ENCODE measurements at regions not wholly inside any gene's neighbourhood (a gene's known extent, or its start where the extent isn't known, plus 50 kb on each side); places are given as distances from the start of the nearest gene placed in this dataset.
"Not testable (repeated sequence)": the region's sequence is repeated elsewhere in the genome, so short reads cannot be mapped to it uniquely, and the experiment has no call there.

DNA sequence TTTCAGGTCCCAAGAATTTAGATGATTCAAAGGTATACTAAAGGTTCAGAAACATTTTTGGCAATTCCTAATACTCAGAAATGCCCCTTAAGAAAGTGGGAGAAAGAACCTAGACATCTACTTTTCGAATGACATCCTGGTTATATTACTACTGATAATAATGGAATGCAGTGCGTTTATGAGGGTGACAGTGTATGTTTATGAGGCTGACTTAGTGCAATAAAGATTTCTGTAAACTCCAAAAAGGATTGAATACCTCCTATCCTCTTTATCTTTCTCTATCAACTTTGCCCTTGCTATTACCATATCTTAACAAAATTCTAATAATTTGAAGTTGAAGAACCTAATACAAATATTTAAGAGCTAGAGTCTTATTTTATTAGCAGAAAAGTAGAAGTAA lies 348.9 kb upstream of the EPHA6 start:
- no peak overlapping the region for H3K4me3 ChIP-seq

DNA sequence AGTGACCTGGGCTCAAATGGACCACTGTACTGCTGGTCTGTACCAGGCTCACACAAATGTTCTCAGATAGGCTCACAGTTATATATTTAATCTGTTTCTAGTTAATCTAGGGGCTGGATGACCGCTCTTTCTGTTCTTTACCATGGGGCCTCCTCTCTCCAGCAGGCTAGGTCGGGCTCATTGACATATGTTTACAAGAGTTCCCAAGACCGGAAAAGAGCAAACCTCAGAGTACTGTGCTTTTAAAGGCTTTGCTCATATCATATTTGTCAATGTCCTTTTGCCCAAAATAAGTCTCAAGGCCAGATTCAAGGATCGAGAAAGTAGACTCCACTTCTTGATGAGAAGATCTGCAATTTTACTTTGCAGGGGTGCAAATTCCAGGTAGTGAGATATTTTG lies 348.0 kb upstream of the EPHA6 start:
- TF ChIP-seq, protein P1, sequence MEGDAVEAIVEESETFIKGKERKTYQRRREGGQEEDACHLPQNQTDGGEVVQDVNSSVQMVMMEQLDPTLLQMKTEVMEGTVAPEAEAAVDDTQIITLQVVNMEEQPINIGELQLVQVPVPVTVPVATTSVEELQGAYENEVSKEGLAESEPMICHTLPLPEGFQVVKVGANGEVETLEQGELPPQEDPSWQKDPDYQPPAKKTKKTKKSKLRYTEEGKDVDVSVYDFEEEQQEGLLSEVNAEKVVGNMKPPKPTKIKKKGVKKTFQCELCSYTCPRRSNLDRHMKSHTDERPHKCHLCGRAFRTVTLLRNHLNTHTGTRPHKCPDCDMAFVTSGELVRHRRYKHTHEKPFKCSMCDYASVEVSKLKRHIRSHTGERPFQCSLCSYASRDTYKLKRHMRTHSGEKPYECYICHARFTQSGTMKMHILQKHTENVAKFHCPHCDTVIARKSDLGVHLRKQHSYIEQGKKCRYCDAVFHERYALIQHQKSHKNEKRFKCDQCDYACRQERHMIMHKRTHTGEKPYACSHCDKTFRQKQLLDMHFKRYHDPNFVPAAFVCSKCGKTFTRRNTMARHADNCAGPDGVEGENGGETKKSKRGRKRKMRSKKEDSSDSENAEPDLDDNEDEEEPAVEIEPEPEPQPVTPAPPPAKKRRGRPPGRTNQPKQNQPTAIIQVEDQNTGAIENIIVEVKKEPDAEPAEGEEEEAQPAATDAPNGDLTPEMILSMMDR (IDR thresholded peaks at IDR 0.05): no peak
- Histone ChIP-seq H3K27ac (no peak overlapping the region), H3K27me3 (replicated peaks; ENCODE audit: insufficient read depth) (no peaks in the 10 kb centered on the region), H3K36me3 (no peaks in the 10 kb centered on the region), H3K9me3 (no peaks in the 10 kb centered on the region), H3K4me1 (ENCODE audit: control insufficient read depth in 1 of 2, low read depth in 2 of 2) (no peaks in the 10 kb centered on the region), H3K4me3 (no peak overlapping the region)
- DNase-seq (ENCODE audit: low spot score) (no peak), ATAC-seq (ENCODE audit: insufficient number of reproducible peaks, low FRiP score, low read depth) (no peak)

More for the DNA sequence above, 348.9 kb upstream of the EPHA6 start:
- no peaks in the 10 kb centered on the region for H3K4me1 ChIP-seq (ENCODE audit: control insufficient read depth in 1 of 2, low read depth in 2 of 2)
- no peaks in the 10 kb centered on the region for H3K27me3 ChIP-seq (replicated peaks; ENCODE audit: insufficient read depth)
- DNase-seq (ENCODE audit: low spot score): no peak
- no peaks in the 10 kb centered on the region for H3K9me3 ChIP-seq
- no peak for ATAC-seq (ENCODE audit: insufficient number of reproducible peaks, low FRiP score, low read depth)
- H3K36me3 ChIP-seq: no peaks in the 10 kb centered on the region
- TF ChIP-seq, protein P1 (IDR thresholded peaks at IDR 0.05): no peak
- no peak overlapping the region for H3K27ac ChIP-seq

DNA sequence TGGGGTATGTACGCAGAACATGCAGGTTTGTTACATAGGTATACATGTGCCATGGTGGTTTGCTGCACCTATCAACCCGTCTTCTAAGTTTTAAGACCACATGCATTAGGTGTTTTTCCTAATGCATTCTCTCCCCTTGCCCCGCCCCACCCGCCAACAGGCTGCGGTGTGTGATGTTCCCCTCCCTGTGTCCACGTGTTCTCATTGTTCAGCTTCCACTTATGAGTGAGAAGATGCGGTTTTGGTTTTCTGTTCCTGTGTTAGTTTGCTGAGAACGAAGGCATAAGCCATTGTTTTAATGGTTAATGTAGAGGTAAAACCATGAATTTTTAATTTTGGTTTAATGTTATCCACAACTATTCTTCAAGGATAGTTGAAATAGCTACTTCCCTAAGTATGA lies 346.8 kb upstream of the EPHA6 start:
- no peak for ATAC-seq (ENCODE audit: insufficient number of reproducible peaks, low FRiP score, low read depth)
- no peak overlapping the region for H3K4me3 ChIP-seq
- no peaks in the 10 kb centered on the region for H3K4me1 ChIP-seq (ENCODE audit: control insufficient read depth in 1 of 2, low read depth in 2 of 2)
- H3K27me3 ChIP-seq (replicated peaks; ENCODE audit: insufficient read depth): no peaks in the 10 kb centered on the region
- TF ChIP-seq, protein P1 (IDR thresholded peaks at IDR 0.05): no peak
- no peaks in the 10 kb centered on the region for H3K9me3 ChIP-seq
- no peak for DNase-seq (ENCODE audit: low spot score)
- no peak overlapping the region for H3K27ac ChIP-seq
- H3K36me3 ChIP-seq: no peaks in the 10 kb centered on the region

DNA sequence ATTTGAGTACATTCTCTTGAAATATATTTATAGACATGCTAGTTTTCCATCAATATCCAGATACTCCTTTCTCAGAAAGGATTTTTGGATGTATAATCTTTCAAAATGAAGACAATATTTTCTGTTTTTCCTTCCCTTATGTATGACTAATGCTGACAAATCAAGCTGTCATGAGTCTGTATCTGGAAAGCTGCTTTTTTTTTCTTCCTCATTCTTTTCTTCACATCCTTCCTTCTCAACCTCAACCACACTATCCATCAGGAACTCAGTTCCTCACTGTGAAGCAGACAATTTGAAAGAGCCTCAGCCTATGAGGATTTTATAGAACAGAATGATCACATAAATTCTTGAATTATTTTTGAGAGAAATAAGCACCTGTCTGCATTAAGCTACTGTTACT lies 335.9 kb upstream of the EPHA6 start:
- H3K9me3 ChIP-seq: no peaks in the 10 kb centered on the region
- no peaks in the 10 kb centered on the region for H3K4me1 ChIP-seq (ENCODE audit: control insufficient read depth in 1 of 2, low read depth in 2 of 2)
- no peak overlapping the region for H3K27ac ChIP-seq
- H3K4me3 ChIP-seq: no peak overlapping the region
- H3K36me3 ChIP-seq: no peaks in the 10 kb centered on the region
- no peak for DNase-seq (ENCODE audit: low spot score)
- TF ChIP-seq, protein P1 (IDR thresholded peaks at IDR 0.05): no peak
- no peak for ATAC-seq (ENCODE audit: insufficient number of reproducible peaks, low FRiP score, low read depth)
- no peaks in the 10 kb centered on the region for H3K27me3 ChIP-seq (replicated peaks; ENCODE audit: insufficient read depth)

DNA sequence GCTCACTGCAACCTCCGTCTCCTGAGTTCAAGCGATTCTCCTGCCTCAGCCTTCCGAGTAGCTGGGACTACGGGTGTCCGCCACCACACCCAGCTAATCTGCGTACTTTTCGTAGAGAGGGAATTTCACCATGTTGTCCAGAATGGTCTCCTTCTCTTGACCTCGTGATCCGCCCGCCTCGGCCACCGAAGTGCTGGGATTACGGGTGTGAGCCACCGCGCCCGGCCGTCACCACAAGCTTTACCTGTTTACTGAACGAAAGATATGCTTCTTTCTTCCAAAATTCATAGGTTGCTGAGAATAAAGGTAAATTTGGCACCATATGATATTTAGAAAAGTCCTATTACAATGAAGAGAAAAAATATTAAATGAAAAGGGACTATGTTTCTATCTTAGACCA lies 333.5 kb upstream of the EPHA6 start:
- TF ChIP-seq, protein P1 (IDR thresholded peaks at IDR 0.05): no peak
- no peak overlapping the region for H3K4me3 ChIP-seq
- ATAC-seq (ENCODE audit: insufficient number of reproducible peaks, low FRiP score, low read depth) (no peak), DNase-seq (ENCODE audit: low spot score) (no peak)
- no peaks in the 10 kb centered on the region for H3K27me3 ChIP-seq (replicated peaks; ENCODE audit: insufficient read depth)
- no peaks in the 10 kb centered on the region for H3K4me1 ChIP-seq (ENCODE audit: control insufficient read depth in 1 of 2, low read depth in 2 of 2)
- no peaks in the 10 kb centered on the region for H3K36me3 ChIP-seq
- no peak overlapping the region for H3K27ac ChIP-seq
- H3K9me3 ChIP-seq: no peaks in the 10 kb centered on the region

DNA sequence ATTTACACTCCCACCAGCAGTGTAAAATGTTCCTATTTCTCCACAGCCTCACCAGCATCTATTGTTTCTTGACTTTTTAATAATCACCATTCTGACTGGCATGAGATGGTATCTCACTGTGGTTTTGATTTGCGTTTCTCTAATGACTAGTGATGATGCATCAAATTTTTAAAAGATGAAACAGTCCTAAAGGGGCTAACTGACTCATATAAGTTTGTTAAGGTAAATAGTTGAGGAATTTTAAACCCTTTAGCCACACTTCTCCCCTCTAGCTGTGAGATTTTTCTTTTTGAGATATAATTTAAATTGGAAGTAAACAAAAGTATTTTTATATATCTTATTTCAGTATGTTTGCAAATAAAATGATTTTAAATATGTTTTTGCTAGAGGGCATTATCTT lies 331.2 kb upstream of the EPHA6 start:
- H3K27me3 ChIP-seq (replicated peaks; ENCODE audit: insufficient read depth); ATAC-seq (ENCODE audit: insufficient number of reproducible peaks, low FRiP score, low read depth); H3K9me3 ChIP-seq; DNase-seq (ENCODE audit: low spot score); H3K27ac ChIP-seq; H3K36me3 ChIP-seq; H3K4me1 ChIP-seq (ENCODE audit: control insufficient read depth in 1 of 2, low read depth in 2 of 2); H3K4me3 ChIP-seq: not testable (repeated sequence)
